LNCaP clone FGC (cell line): ENCODE measurements at regions not wholly inside any gene's neighbourhood (a gene's known extent, or its start where the extent isn't known, plus 50 kb on each side); places are given as distances from the start of the nearest gene placed in this dataset.

Source experiments
- DNase-seq: peaks from one replicate; pipeline ENCODE4 v3.0.0-alpha.2; 2011; ENCODE audit warnings: low read depth
- H3K4me3 ChIP-seq: 2 replicates; pipeline ENCODE4 v1.5.1; 2011; ENCODE audit warnings: mild to moderate bottlenecking, low read depth, low read length, control low read depth
- TF ChIP-seq, protein P1 (sequence below): IDR thresholded peaks from 2 replicates; pipeline ENCODE4 v1.5.1; 2012; ENCODE audit warnings: mild to moderate bottlenecking; ENCODE audit not compliant: control insufficient read depth, insufficient read depth; ENCODE audit errors: extremely low read depth

DNA sequence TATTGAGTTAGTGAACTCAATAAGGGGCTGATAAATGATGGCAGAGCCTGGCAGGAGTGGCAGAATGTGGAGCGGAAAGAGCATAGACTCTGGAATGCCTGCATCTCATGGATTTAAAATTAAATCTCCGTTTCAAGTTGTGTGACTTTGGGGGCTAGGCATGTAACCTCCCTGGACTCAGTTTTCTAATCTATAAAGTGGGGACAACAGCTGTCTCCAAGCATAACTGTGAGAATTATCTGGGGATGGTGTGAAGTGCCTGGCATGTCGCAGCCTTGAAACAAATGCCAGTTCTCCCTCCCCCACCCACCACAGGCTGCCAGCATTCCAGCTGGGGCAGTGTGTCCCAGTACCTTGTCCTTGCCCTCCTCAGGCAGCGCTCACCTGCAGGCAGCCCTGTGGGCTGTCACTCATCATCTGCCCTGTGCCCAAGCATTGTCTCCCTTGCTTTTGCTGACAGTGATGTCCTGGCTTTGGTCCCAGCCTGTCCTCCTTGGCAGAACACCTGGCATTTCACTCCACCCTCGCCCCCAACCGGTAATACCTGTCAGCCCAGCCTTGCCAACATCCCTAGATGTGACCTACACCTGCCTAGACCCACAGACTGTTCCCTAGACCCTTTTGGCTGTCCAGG, 129.6 kb downstream of the MRM1 start:
- TF ChIP-seq, protein P1, sequence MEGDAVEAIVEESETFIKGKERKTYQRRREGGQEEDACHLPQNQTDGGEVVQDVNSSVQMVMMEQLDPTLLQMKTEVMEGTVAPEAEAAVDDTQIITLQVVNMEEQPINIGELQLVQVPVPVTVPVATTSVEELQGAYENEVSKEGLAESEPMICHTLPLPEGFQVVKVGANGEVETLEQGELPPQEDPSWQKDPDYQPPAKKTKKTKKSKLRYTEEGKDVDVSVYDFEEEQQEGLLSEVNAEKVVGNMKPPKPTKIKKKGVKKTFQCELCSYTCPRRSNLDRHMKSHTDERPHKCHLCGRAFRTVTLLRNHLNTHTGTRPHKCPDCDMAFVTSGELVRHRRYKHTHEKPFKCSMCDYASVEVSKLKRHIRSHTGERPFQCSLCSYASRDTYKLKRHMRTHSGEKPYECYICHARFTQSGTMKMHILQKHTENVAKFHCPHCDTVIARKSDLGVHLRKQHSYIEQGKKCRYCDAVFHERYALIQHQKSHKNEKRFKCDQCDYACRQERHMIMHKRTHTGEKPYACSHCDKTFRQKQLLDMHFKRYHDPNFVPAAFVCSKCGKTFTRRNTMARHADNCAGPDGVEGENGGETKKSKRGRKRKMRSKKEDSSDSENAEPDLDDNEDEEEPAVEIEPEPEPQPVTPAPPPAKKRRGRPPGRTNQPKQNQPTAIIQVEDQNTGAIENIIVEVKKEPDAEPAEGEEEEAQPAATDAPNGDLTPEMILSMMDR = no peak
- no peak overlapping the region for H3K4me3 ChIP-seq

DNA sequence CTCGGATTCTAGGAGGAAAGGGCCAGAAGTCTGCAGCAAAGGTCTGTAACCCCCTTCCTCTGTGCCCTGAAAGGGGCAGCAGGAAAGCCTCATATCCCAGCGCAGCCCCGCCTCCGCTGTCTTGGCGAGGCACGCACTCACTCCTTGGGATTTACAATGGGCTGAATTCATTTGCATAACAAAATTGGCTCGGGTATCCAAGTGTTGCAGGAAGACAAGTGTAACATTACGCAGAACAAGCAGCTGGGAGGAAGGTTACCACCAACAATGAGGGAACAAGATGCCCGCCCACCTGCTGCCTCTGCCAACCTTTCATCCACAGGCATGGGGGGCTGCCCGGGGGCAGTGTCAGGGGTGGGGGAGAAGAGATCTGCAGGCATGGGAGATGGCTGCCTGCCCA, 130.4 kb downstream of the MRM1 start:
- H3K4me3 ChIP-seq = no peak overlapping the region
- TF ChIP-seq, protein P1 = no peak
- no peak for DNase-seq

More for the DNA sequence above, 129.6 kb downstream of the MRM1 start:
- peak; percentile 95 for DNase-seq

DNA sequence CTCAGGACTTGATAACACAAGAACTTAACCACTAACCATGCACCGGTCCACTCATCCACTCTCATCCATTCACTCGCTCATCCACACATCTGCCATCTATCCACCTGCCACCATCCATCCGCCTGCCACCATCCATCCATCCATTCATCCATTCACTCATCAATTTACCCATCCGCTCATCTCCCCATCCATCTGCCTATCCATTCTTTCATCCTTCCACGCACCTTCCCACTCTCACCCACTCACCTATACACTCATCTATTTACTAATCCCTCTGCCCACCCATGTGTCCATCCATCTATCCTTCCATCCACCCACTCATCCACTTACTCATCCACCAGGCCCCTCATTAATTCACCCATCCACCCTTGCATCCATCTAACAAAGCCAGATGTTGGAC, 131.0 kb downstream of the MRM1 start:
- TF ChIP-seq, protein P1 = no peak
- H3K4me3 ChIP-seq = no peak overlapping the region
- DNase-seq = no peak

DNA sequence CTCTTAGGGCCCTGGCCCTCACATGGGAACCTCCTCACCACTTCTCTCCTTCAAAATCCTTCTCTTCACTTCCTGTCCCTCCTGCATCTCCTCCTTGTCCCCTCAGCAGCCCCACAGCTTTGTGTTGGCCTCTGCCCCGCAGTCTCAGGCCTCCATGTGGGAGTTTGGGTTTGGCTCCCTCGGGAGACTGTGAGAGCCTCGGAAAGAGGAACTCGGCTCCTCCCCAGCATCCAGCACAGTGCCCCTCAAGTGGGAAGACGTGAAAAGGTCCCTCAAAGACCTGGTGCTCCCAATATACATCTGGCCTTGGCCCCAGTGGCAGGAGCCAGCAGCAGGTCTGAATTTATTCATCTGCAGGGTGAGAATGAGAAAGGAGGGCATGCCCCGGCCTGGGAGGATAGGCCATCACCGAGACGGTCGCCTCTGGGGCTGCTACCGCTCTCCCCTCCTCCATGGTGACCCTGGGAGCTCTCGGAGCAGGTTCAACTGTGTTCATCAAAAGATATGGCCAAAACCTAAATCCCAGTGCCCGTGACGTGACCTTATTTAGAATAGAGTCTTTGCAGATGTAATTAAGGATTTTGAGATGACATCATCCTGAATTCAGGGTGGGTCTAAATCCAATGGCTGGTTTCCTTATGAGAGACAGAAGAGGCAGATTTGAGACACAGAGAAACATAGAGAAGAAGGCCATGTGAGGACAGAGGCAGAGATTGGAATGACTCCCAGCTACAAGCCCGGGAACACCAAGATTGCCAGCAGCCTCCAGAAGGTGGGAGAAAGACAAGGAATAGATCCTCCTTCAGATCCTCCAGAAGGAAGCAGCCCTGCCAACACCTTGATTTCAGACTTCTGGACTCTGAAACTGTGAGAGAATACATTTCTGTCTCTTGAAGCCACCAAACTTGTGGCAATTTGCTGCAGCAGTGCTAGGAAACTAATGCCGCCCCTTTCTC, 135.1 kb downstream of the MRM1 start:
- no peak for DNase-seq
- no peak overlapping the region for H3K4me3 ChIP-seq
- TF ChIP-seq, protein P1 = no peak

DNA sequence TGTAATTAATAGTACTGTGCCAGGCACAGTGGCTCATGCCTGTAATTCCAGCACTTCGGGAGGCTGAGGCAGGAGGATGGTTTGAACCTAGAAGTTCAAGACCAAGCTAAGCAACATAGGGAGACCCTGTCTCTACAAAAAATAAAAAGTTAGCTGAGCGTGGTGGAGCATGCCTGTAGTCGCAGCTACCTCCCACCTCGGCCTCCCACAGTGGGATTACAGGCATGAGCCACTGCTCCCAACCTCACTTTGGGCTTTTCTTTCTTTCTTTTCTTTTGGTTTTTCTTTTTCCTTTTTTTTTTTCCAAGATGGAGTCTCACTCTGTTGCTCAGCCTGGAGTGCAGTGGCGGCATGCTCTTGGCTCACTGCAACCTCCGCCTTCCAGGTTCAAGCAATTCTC, 137.8 kb downstream of the MRM1 start:
- H3K4me3 ChIP-seq = no peak overlapping the region
- TF ChIP-seq, protein P1 = no peak
- no peak for DNase-seq

DNA sequence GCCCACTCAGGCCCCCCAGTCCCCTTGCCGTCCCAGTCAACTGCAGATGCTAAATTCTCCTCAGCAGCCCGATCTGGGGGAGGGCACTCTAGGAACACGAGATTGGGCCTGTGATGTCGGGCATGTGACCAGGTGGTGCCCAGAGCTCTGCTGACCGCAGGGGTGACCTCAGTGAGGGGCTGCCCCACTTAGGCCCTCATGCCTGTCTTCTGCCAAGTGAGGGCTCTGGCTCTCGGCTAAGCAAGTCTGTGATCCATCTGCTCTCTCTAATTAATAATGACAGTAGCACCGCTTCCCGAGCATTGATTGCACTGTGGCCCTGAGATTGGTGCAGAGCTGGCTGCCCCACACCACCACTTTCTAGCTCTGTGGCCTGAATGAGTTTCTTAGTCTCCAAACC, 138.8 kb downstream of the MRM1 start:
- no peak for DNase-seq
- TF ChIP-seq, protein P1 = no peak

More for the DNA sequence above, 138.8 kb downstream of the MRM1 start:
- H3K4me3 ChIP-seq = no peak overlapping the region
